GM10248 (cell line): ENCODE measurements at regions not wholly inside any gene's neighbourhood (a gene's known extent, or its start where the extent isn't known, plus 50 kb on each side); places are given as distances from the start of the nearest gene placed in this dataset.
"Not testable (repeated sequence)": the region's sequence is repeated elsewhere in the genome, so short reads cannot be mapped to it uniquely, and the experiment has no call there.

Experiments
- CTCF ChIA-PET: fragments of 300-600 bp; sonication (Branson Sonifier 250); formaldehyde crosslinking; extraction: SDS; loops from one replicate; lab custom pipeline; 2021; ENCODE audit warnings: antibody characterized with exemption; lab: Yijun Ruan, JAX
- POLR2A ChIA-PET: fragments of 350-650 bp; sonication (Branson Sonifier 250); formaldehyde crosslinking; extraction: SDS; loops from one replicate; lab custom pipeline; 2020; ENCODE audit warnings: antibody characterized with exemption; lab: Yijun Ruan, JAX
- DNase-seq: peaks from one replicate; pipeline ENCODE4 v3.0.0; 2012; ENCODE audit errors: extremely low spot score
- CTCF ChIP-seq: IDR thresholded peaks from 2 replicates; pipeline ENCODE4 v1.5.1; 2012; ENCODE audit warnings: mild to moderate bottlenecking, low read depth; ENCODE audit errors: extremely low read depth, missing control alignments, control extremely low read depth

GRCh38 chr2:13284688-13285087 lies 568.0 kb downstream of the TRIB2 start:
- no peak for DNase-seq
- CTCF ChIA-PET = interaction anchor here (1.6 kb wide), 1 partner anchor 11 kb away, joined by 3 read pairs; no protein-coding TSS in a partner anchor
- POLR2A ChIA-PET = no interaction called here
- TF ChIP-seq CTCF = no peak

GRCh38 chr2:13289310-13289709 lies 572.6 kb downstream of the TRIB2 start:
- no peak for TF ChIP-seq CTCF
- POLR2A ChIA-PET = no interaction called here
- DNase-seq = no peak
- CTCF ChIA-PET = interaction anchor here (1.9 kb wide), 1 partner anchor 9 kb away, joined by 6 read pairs; no protein-coding TSS in a partner anchor

DNA sequence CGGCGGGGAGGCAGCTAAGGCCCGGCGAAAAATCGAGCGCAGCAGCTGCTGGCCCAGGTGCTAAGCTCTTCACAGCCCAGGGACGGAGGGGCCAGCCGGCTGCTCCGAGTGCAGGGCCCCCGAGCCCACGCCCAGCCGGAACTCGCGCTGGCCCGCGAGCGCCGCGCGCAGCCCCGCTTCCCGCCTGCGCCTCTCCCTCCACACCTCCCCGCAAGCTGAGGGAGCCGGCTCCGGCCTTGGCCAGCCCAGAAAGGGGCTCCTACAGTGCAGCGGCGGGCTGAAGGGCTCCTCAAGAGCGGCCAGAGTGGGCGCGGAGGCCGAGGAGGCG lies 591.7 kb downstream of the TRIB2 start:
- POLR2A ChIA-PET, CTCF ChIA-PET, DNase-seq: not testable (repeated sequence)

- TF ChIP-seq CTCF = no peak
- POLR2A ChIA-PET = no interaction called here
- CTCF ChIA-PET = no interaction called here
- no peak for DNase-seq
Measured at GRCh38 chr2:13308989-13309388, 592.3 kb downstream of the TRIB2 start.

GRCh38 chr2:13332060-13332459 lies 615.3 kb downstream of the TRIB2 start:
- ChIA-PET CTCF (no interaction called here), POLR2A (no interaction called here)
- TF ChIP-seq CTCF = no peak
- no peak for DNase-seq

GRCh38 chr2:13334071-13334470 lies 617.3 kb downstream of the TRIB2 start:
- DNase-seq, POLR2A ChIA-PET, CTCF ChIA-PET: not testable (repeated sequence)

GRCh38 chr2:13334545-13334944 lies 617.8 kb downstream of the TRIB2 start:
- POLR2A ChIA-PET = no interaction called here
- no peak for TF ChIP-seq CTCF
- CTCF ChIA-PET = no interaction called here
- DNase-seq = no peak

GRCh38 chr2:13335862-13336535 lies 619.3 kb downstream of the TRIB2 start:
- DNase-seq = no peak
- no peak for TF ChIP-seq CTCF
- ChIA-PET CTCF (interaction anchor here (1.6 kb wide), 1 partner anchor 41 kb away, joined by 4 read pairs; no protein-coding TSS in a partner anchor), POLR2A (no interaction called here)
